Activated naive CD8-positive, alpha-beta T cell treated with anti-CD3 and anti-CD28 coated beads for 36 hours (primary cell): ENCODE measurements at regions not wholly inside any gene's neighbourhood (a gene's known extent, or its start where the extent isn't known, plus 50 kb on each side); places are given as distances from the start of the nearest gene placed in this dataset.

ENCODE experiments used
- DNase-seq: peaks from one replicate; pipeline ENCODE4 v3.0.0; 2021
- H3K27ac Mint-ChIP-seq: one replicate; pipeline ENCODE4 v1.8.0; 2022; ENCODE audit warnings: mild to moderate bottlenecking, moderate library complexity, mixed read lengths
- H3K27me3 Mint-ChIP-seq: one replicate; pipeline ENCODE4 v1.8.0; 2022; ENCODE audit warnings: mild to moderate bottlenecking, mixed read lengths
- H3K36me3 Mint-ChIP-seq: one replicate; pipeline ENCODE4 v1.8.0; 2021; ENCODE audit warnings: mild to moderate bottlenecking, mixed read lengths
- H3K4me1 Mint-ChIP-seq: one replicate; pipeline ENCODE4 v1.8.0; 2021; ENCODE audit warnings: mixed read lengths
- H3K4me3 Mint-ChIP-seq: one replicate; pipeline ENCODE4 v1.8.0; 2022; ENCODE audit warnings: mild to moderate bottlenecking, moderate library complexity, mixed read lengths
- H3K9me3 Mint-ChIP-seq: one replicate; pipeline ENCODE4 v1.8.0; 2022; ENCODE audit warnings: mixed read lengths

DNA sequence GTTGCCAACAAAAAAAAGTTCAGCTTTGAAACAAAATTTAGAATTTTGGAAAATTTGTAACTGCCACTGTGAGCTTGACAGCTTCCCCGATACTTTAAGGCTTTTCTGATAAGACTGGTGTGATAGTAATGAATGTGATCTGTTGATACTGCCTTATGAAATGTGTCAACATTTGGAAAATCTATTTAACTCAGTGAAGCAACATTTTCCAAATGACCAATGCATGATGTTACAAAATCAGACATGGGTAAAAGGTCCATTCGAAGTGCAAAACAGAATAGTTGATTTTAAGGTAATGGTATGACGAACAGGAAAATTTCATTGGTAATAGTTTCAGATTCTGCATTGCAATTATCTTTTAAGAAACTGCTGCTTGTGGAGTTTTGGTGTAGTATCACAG, 175.4 kb downstream of the SEM1 start:
- no peaks in the 10 kb centered on the region for H3K4me1 Mint-ChIP-seq
- no peak for DNase-seq
- no peak overlapping the region for H3K4me3 Mint-ChIP-seq
- H3K27me3 Mint-ChIP-seq: peaks cover 13% of the 10 kb centered on the region
- H3K9me3 Mint-ChIP-seq: no peaks in the 10 kb centered on the region
- H3K36me3 Mint-ChIP-seq: no peaks in the 10 kb centered on the region
- no peak overlapping the region for H3K27ac Mint-ChIP-seq

- Mint-ChIP-seq H3K36me3 (no peaks in the 10 kb centered on the region), H3K27me3 (peaks cover 9% of the 10 kb centered on the region), H3K4me1 (no peaks in the 10 kb centered on the region), H3K27ac (no peak overlapping the region), H3K4me3 (no peak overlapping the region), H3K9me3 (no peaks in the 10 kb centered on the region)
- no peak for DNase-seq
Observed at GRCh38 chr7:96532428-96532935, 177.2 kb downstream of the SEM1 start.

GRCh38 chr7:96531331-96531730, 178.3 kb downstream of the SEM1 start:
- no peak overlapping the region for H3K4me3 Mint-ChIP-seq
- no peak overlapping the region for H3K27ac Mint-ChIP-seq
- H3K27me3 Mint-ChIP-seq: peaks cover 18% of the 10 kb centered on the region
- no peak for DNase-seq
- no peaks in the 10 kb centered on the region for H3K36me3 Mint-ChIP-seq
- no peaks in the 10 kb centered on the region for H3K4me1 Mint-ChIP-seq
- no peaks in the 10 kb centered on the region for H3K9me3 Mint-ChIP-seq

- H3K27me3 Mint-ChIP-seq: peaks cover 18% of the 10 kb centered on the region
- no peak overlapping the region for H3K27ac Mint-ChIP-seq
- no peak overlapping the region for H3K4me3 Mint-ChIP-seq
- H3K4me1 Mint-ChIP-seq: no peaks in the 10 kb centered on the region
- H3K9me3 Mint-ChIP-seq: no peaks in the 10 kb centered on the region
- no peak for DNase-seq
- no peaks in the 10 kb centered on the region for H3K36me3 Mint-ChIP-seq
Observed at GRCh38 chr7:96530786-96531185, 178.9 kb downstream of the SEM1 start.

GRCh38 chr7:96527133-96527827, 182.4 kb downstream of the SEM1 start:
- no peak overlapping the region for H3K27ac Mint-ChIP-seq
- peaks cover 2% of the 10 kb centered on the region for H3K4me1 Mint-ChIP-seq
- H3K27me3 Mint-ChIP-seq: peaks cover 16% of the 10 kb centered on the region
- H3K36me3 Mint-ChIP-seq: no peaks in the 10 kb centered on the region
- no peaks in the 10 kb centered on the region for H3K9me3 Mint-ChIP-seq
- DNase-seq: no peak
- H3K4me3 Mint-ChIP-seq: no peak overlapping the region

- no peaks in the 10 kb centered on the region for H3K9me3 Mint-ChIP-seq
- H3K4me1 Mint-ChIP-seq: peaks cover 2% of the 10 kb centered on the region
- H3K27me3 Mint-ChIP-seq: peaks cover 16% of the 10 kb centered on the region
Observed at GRCh38 chr7:96526496-96526895, 183.2 kb downstream of the SEM1 start.

DNA sequence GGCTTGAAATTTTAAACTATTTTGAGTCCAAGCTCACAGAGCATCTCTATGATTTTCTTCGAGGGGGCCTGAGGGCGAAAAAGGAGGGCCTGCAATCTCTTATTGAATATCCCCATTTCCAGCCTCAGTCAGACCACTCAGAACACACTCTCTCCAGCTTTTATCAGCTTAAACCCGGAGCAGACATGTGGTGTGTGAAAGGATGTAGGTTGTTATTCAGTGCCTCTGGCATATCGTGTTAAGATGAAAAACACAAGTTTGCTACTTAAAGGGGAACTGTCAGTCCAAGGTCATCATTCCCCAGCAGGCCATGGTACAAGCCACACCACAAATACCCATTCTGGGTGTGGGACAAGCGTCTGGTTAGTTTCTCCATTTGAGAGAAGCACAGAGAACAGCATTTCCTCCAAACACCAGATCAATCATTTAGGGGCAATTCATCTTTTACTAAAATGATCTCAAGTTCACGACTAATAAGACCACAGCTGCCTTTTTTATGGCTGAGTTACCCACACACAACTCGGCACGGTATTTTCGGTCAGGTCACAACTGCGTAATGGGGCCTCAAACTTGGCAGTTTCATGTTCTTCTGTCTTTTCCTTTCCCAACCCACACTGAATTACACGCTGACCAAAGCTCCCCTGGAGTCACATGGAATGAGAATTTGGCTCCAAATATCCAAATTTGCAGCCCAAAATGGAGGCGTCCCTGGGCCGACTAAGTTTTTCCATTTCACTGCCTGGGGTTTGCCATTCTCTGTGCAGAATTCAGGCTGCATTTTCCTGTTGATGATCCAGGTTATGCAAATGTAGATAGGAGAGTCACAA, 188.4 kb downstream of the SEM1 start:
- Mint-ChIP-seq H3K36me3 (no peaks in the 10 kb centered on the region), H3K27ac (no peak overlapping the region), H3K9me3 (no peaks in the 10 kb centered on the region), H3K27me3 (peaks cover 13% of the 10 kb centered on the region), H3K4me3 (no peak overlapping the region), H3K4me1 (peaks cover 2% of the 10 kb centered on the region)
- DNase-seq: no peak

More at GRCh38 chr7:96526496-96526895, 183.2 kb downstream of the SEM1 start:
- no peaks in the 10 kb centered on the region for H3K36me3 Mint-ChIP-seq
- DNase-seq: no peak
- H3K27ac Mint-ChIP-seq: no peak overlapping the region
- no peak overlapping the region for H3K4me3 Mint-ChIP-seq

GRCh38 chr7:96508371-96508770, 186.5 kb upstream of the SLC25A13 start:
- Mint-ChIP-seq H3K27ac (no peak overlapping the region), H3K4me3 (no peak overlapping the region), H3K27me3 (peaks cover 7% of the 10 kb centered on the region), H3K4me1 (no peaks in the 10 kb centered on the region), H3K36me3 (no peaks in the 10 kb centered on the region), H3K9me3 (no peaks in the 10 kb centered on the region)
- DNase-seq: no peak

GRCh38 chr7:96503597-96503996, 181.7 kb upstream of the SLC25A13 start:
- DNase-seq: no peak
- no peaks in the 10 kb centered on the region for H3K9me3 Mint-ChIP-seq
- no peak overlapping the region for H3K4me3 Mint-ChIP-seq
- H3K27ac Mint-ChIP-seq: no peak overlapping the region
- no peaks in the 10 kb centered on the region for H3K4me1 Mint-ChIP-seq
- no peaks in the 10 kb centered on the region for H3K36me3 Mint-ChIP-seq
- H3K27me3 Mint-ChIP-seq: no peaks in the 10 kb centered on the region

DNA sequence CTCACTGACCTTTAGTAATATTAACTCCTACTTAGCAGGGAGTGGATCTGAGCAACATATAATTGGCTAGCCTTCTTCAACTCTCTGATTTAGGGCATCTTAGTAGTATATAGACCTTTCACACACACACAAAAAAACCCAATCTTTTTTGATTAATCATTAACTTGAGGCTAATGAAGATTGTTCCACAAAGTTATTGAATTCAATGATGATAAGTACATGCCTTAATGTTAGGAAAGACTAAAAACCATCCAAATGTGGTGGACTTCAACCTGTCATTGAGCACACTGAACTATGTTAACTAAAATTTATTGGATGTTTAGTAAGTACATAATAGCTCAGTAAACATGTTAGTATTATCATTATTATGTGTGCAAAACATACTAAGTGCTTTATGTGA, 179.4 kb upstream of the SLC25A13 start:
- H3K4me1 Mint-ChIP-seq: no peaks in the 10 kb centered on the region

DNA sequence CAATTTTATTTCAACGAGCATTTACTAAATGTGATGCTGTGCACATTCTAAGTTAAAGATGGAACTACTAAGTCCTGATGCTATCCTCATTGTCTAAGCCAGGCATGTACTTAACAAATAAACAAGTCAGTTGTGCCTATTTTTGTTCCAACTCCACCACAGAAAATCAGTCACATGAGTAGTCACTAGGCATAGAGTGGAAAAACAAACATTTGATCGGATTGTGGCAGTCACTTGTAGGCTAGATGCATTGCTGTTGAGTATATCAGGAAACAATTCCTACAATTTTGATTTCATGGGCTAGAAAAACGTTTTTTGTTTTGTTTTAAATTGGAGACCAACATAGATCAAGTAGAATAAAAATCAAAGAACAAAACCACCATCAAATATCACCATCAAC, 177.6 kb upstream of the SLC25A13 start:
- Mint-ChIP-seq H3K27me3 (no peaks in the 10 kb centered on the region), H3K36me3 (no peaks in the 10 kb centered on the region), H3K9me3 (no peaks in the 10 kb centered on the region), H3K4me1 (peaks cover 5% of the 10 kb centered on the region), H3K4me3 (no peak overlapping the region), H3K27ac (no peak overlapping the region)
- DNase-seq: no peak

More for the DNA sequence above, 179.4 kb upstream of the SLC25A13 start:
- H3K4me3 Mint-ChIP-seq: no peak overlapping the region
- no peaks in the 10 kb centered on the region for H3K27me3 Mint-ChIP-seq
- H3K9me3 Mint-ChIP-seq: no peaks in the 10 kb centered on the region
- H3K36me3 Mint-ChIP-seq: no peaks in the 10 kb centered on the region
- no peak for DNase-seq
- H3K27ac Mint-ChIP-seq: no peak overlapping the region

GRCh38 chr7:96497567-96497966, 175.7 kb upstream of the SLC25A13 start:
- H3K4me3 Mint-ChIP-seq: no peak overlapping the region
- peaks cover 8% of the 10 kb centered on the region for H3K27me3 Mint-ChIP-seq
- H3K27ac Mint-ChIP-seq: no peak overlapping the region
- no peaks in the 10 kb centered on the region for H3K9me3 Mint-ChIP-seq
- no peaks in the 10 kb centered on the region for H3K36me3 Mint-ChIP-seq
- no peak for DNase-seq
- peaks cover 5% of the 10 kb centered on the region for H3K4me1 Mint-ChIP-seq

DNA sequence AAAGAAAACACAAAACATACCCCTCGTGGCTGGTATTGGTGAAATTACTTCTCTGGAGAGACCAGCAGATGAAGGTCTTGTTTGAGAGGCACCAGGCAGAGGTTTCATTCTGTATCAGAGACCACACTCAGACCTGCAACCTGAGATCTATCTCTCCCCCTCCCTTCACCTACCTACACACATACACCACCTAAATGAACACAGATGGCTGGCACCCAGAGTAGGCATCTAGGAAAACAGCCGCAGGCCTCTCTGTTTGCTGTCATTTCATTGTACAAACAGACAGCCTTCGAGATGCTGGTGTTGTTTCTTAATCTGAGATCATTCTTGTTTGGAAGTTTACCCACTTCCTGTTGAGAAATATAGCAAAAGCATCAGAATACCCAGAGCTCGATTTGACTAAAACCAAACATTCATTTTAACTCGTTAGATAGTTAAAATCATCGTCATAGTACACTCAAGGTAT, 173.9 kb upstream of the SLC25A13 start:
- peaks cover 5% of the 10 kb centered on the region for H3K4me1 Mint-ChIP-seq
- H3K27me3 Mint-ChIP-seq: peaks cover 8% of the 10 kb centered on the region
- no peaks in the 10 kb centered on the region for H3K9me3 Mint-ChIP-seq
- peak; percentile 2 for DNase-seq
- no peak overlapping the region for H3K27ac Mint-ChIP-seq
- no peaks in the 10 kb centered on the region for H3K36me3 Mint-ChIP-seq
- H3K4me3 Mint-ChIP-seq: no peak overlapping the region

DNA sequence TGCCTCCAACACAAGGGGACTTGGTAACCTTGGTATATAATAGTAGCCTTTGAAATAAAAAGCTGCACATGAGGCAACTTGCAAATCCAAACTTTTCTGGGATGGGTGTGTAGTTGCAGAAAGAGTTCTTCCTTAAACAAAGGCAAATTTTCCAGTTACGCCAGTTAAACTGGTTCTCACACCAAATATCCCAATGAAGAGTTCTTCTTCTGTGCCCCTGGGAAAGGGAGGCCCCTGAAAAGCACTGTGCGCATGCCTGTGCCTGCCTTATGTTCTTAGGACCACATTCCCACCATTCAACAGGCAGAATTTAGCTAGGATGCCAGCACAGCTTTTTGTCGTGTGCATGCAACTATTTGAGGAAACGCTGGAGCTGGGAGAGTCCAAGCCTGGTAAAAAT, 164.8 kb upstream of the SLC25A13 start:
- H3K4me3 Mint-ChIP-seq: no peak overlapping the region
- no peak for DNase-seq
- no peaks in the 10 kb centered on the region for H3K9me3 Mint-ChIP-seq
- H3K27me3 Mint-ChIP-seq: no peaks in the 10 kb centered on the region
- no peaks in the 10 kb centered on the region for H3K4me1 Mint-ChIP-seq
- no peaks in the 10 kb centered on the region for H3K36me3 Mint-ChIP-seq
- H3K27ac Mint-ChIP-seq: no peak overlapping the region

DNA sequence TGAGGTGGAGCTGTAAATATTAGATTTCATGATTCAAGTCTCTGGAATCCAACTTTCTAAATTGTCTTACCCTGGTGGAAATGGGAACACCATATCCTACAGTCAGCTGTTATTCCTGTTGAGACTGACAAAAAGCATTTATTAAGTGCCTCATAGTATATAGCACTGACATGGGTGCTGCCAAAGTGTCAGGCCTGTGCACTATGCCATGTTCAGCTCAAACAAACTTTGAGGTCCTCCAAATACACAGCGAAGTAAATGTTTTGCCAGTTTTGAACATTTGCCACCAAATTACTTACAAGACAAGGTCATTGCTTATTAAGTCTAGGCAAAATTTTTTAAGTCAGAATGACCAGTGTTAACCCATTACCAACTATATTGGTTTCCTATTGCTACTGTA, 162.9 kb upstream of the SLC25A13 start:
- H3K4me1 Mint-ChIP-seq: no peaks in the 10 kb centered on the region
- no peaks in the 10 kb centered on the region for H3K27me3 Mint-ChIP-seq
- no peak overlapping the region for H3K4me3 Mint-ChIP-seq
- no peak for DNase-seq
- H3K36me3 Mint-ChIP-seq: no peaks in the 10 kb centered on the region
- no peak overlapping the region for H3K27ac Mint-ChIP-seq
- no peaks in the 10 kb centered on the region for H3K9me3 Mint-ChIP-seq
